ENCODE measurements at regions not wholly inside any gene's neighbourhood (a gene's known extent, or its start where the extent isn't known, plus 50 kb on each side); places are given as distances from the start of the nearest gene placed in this dataset.
A peak's percentile ranks its signal among the peaks of the same experiment; 100 is the strongest.

DNA sequence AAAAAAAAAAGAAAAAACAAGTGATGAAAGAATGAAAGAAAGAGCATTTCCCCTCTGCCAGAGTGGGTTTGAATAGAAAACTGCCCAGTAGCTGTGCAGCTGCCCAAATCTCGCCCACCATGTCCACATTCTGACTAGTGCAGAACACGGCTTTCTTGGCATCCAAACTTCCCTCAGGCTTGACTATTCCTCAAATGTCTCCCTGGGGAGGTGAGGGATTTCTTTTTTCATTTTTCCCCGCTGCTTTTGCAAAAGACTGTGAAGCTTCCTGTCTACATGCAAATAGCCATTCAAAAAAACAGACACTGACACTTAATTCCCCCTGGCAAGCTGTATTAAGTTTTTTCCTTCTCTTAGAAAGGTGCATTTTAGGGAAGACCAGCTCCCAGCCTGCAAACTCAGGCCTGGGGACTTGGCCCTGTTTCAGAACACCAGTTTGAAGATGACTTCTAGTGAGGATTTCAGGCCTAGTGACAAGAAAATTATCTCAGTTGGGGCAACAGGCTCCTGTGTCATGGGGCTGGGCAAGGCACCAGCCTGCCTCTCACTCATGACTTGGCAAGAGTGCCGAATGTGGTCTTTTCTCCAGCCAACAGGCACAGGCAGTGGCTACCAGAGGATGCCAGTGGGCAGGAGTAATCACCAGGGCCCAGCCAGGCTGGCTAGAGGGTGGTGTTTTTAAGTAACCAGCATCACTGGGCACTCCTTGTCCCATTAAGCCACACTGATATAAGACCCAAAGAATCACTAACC lies 178.1 kb upstream of the NFIA start:
- H3K27me3 Mint-ChIP-seq = no peaks in the 10 kb centered on the region
- H3K9me3 Mint-ChIP-seq = no peaks in the 10 kb centered on the region
- no peak overlapping the region for H3K27ac Mint-ChIP-seq
- no peaks in the 10 kb centered on the region for H3K4me1 Mint-ChIP-seq
- no peak for ATAC-seq (replicated peaks)
- H3K36me3 Mint-ChIP-seq (ENCODE audit: low read depth) = no peaks in the 10 kb centered on the region
- H3K4me3 Mint-ChIP-seq = no peak overlapping the region

DNA sequence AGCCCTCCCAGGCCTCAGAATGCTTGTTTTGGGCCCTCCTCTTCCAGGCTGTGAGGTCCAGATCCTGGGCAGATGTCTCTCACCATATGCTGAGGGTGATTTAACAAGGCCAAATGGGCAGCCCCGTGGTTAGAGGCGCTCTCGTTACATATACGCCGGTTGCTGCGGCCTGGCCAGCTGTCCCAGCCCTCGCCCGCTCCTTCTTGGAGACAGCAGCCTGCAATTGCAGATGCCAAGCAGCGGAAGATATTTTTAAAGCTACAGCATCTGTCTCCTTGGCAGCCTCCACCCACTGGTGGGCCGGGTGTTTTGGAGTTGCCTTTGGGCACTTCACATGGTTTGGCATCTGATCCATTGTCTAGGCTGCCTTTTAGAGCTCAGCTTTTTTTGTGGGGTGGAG lies 178.8 kb upstream of the NFIA start:
- Mint-ChIP-seq H3K27me3 (peaks cover 3% of the 10 kb centered on the region), H3K4me1 (no peaks in the 10 kb centered on the region), H3K27ac (no peak overlapping the region), H3K9me3 (no peaks in the 10 kb centered on the region), H3K36me3 (ENCODE audit: low read depth) (no peaks in the 10 kb centered on the region), H3K4me3 (no peak overlapping the region)
- no peak for ATAC-seq (replicated peaks)

DNA sequence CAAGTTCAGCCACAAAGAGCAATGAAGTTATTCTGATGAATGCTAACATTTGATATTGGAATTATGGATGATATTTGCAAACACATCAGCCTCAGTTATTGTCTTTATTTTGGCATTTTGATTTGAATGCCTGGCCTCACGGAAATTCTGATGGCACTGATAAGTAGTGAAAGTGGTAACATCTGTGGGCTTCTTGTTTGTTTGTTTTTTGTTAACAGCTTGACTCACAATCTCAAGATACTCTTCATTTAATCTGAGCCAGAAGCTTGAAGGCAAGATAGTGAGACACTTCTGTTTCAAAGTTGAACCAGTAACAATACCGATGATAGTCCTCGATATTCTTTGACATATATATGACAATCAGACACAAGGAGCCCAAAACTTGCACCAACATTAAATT lies 182.9 kb upstream of the NFIA start:
- H3K4me3 Mint-ChIP-seq = no peak overlapping the region
- ATAC-seq (replicated peaks) = no peak
- no peaks in the 10 kb centered on the region for H3K36me3 Mint-ChIP-seq (ENCODE audit: low read depth)
- H3K27ac Mint-ChIP-seq = no peak overlapping the region
- H3K9me3 Mint-ChIP-seq = no peaks in the 10 kb centered on the region
- H3K4me1 Mint-ChIP-seq = no peaks in the 10 kb centered on the region
- peaks cover 14% of the 10 kb centered on the region for H3K27me3 Mint-ChIP-seq

DNA sequence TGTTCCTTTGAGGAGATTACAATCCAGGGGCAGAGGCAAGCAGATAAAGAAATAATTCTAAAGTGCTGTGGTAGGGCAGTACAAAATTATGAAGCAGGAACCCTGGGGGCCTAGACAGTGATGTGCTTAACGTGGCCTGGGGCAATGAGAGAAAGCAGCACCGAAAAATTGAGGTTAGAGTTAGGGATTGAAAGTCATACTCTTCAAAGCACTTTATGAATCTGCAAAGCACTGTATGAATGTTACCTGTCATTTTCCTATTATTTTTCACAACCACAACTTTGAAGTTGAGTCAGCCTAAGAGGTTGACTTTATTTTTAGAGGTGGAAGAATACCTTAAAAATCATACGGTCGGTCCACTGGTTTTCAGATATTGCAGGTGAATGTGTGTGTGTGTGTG lies 183.4 kb upstream of the NFIA start:
- H3K4me3 Mint-ChIP-seq = no peak overlapping the region
- H3K9me3 Mint-ChIP-seq = no peaks in the 10 kb centered on the region
- no peaks in the 10 kb centered on the region for H3K36me3 Mint-ChIP-seq (ENCODE audit: low read depth)
- H3K27ac Mint-ChIP-seq = no peak overlapping the region
- peaks cover 19% of the 10 kb centered on the region for H3K27me3 Mint-ChIP-seq
- no peaks in the 10 kb centered on the region for H3K4me1 Mint-ChIP-seq
- ATAC-seq (replicated peaks) = peak; percentile 88

DNA sequence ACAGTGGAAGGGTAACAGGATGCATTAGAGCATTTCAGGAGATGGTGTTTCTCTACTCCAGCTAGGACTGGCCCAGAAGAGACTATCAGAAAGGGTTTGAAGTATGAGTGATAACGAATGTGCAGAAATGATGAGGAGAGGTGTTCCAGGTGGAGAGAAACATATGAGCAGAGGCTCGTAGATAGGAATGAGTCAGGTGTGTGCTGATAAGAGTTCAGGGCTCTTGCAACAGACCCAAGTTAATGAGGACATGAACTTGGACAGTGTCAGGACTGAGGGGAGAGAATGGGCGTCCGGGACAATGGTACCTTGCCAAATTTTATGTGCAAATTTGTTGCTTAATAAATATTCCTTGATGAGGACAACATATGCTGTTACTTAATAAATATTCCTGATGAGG lies 183.9 kb upstream of the NFIA start:
- Mint-ChIP-seq H3K4me3 (no peak overlapping the region), H3K36me3 (ENCODE audit: low read depth) (no peaks in the 10 kb centered on the region), H3K27me3 (peaks cover 24% of the 10 kb centered on the region), H3K27ac (no peak overlapping the region), H3K9me3 (no peaks in the 10 kb centered on the region), H3K4me1 (no peaks in the 10 kb centered on the region)
- ATAC-seq (replicated peaks) = peak; percentile 67

DNA sequence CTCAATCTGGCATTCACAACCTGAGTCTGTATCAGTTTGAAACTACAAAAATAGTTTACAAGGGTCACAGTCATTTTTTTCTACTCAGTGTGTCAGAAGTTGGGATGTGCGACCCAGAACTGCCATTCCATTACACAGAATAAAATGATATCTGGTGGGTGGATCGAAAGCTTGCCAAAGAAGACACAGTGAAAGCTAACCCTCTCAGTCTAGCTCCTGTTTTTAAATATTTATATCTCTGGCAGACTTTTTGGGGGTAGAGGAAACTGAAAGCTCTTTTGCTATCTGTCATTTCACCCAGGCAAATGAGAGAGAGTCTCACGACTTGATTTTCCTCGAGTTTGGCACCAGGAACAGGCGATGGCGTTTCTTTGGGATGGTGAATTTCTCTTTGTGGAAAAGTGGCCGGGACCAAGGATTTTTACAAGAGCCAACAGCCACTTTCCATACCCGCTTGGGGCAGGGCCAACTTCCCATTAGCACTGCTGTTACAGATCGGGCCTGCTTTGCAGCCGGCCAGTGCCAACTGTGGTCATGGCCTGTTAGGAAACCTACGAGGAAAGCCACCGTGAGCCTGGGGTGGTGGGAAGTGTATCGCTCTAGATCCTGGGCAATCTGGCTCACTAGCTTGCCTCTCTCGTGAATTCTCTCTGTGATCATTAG lies 185.5 kb upstream of the NFIA start:
- Mint-ChIP-seq H3K27me3 (peaks cover 29% of the 10 kb centered on the region), H3K4me3 (no peak overlapping the region), H3K27ac (no peak overlapping the region), H3K36me3 (ENCODE audit: low read depth) (no peaks in the 10 kb centered on the region), H3K9me3 (no peaks in the 10 kb centered on the region), H3K4me1 (no peaks in the 10 kb centered on the region)
- no peak for ATAC-seq (replicated peaks)

DNA sequence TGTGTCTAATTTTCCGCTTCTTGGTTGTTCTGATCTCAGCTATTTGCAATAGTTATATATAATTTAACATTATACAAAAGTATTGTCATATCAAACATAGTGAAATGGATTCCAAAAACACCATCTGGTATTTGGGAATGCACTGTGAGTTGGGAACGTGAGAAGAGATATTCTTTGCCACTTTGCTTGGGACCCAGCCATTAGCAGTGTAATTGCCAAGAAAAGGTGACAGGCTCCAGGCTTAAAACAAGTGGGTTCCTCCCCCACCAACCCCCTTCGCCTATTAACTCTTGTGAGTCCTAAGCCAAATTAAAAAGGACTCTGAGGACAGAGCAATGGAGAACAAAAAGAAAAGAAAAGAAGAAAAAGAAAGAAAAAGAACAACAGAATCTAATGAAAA lies 186.7 kb upstream of the NFIA start:
- H3K27ac Mint-ChIP-seq = no peak overlapping the region
- H3K4me1 Mint-ChIP-seq = no peaks in the 10 kb centered on the region
- H3K36me3 Mint-ChIP-seq (ENCODE audit: low read depth) = no peaks in the 10 kb centered on the region
- H3K9me3 Mint-ChIP-seq = no peaks in the 10 kb centered on the region
- peaks cover 32% of the 10 kb centered on the region for H3K27me3 Mint-ChIP-seq
- H3K4me3 Mint-ChIP-seq = no peak overlapping the region
- ATAC-seq (replicated peaks) = no peak

DNA sequence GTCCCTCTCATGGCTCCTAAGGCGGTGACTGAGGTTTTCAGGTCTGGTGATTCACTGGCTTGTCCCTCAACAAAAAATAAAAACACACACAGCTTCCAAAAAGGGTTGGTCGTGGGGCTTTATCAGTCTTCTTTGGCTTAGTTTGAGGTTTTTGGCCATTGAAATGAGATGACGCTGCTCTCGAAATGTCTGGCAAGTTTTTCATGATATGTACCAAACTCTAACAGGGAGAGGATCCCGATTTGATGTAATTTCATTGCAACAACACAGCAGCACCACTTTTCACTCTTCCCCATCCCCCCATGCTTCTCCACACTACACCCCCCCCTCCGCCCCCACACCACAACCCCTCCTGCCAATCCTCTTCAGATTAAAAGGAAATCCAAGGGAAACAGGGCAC lies 187.1 kb upstream of the NFIA start:
- H3K4me3 Mint-ChIP-seq = no peak overlapping the region
- no peak for ATAC-seq (replicated peaks)
- H3K4me1 Mint-ChIP-seq = no peaks in the 10 kb centered on the region
- no peaks in the 10 kb centered on the region for H3K36me3 Mint-ChIP-seq (ENCODE audit: low read depth)
- peaks cover 32% of the 10 kb centered on the region for H3K27me3 Mint-ChIP-seq
- H3K27ac Mint-ChIP-seq = no peak overlapping the region
- no peaks in the 10 kb centered on the region for H3K9me3 Mint-ChIP-seq

DNA sequence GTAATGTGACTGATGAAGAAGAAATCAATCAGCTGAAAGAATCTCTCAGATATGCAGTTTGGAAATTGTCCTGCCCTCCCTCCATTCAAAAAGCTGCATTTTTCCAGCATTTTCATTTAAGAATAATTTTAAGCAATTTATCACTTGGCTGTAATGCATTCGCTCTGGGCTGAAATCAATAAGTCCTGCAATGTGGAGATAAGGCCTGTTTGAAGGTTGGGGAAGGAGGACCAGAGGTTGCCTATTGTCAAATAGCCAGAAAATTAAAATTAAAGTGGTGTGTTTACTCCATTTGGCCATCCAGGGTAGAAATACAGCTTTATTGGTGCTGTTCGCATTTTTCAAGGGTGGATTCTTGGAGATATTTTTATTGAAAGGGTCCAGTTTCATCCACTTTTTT lies 187.6 kb upstream of the NFIA start:
- ATAC-seq (replicated peaks) = no peak
- Mint-ChIP-seq H3K36me3 (ENCODE audit: low read depth) (no peaks in the 10 kb centered on the region), H3K4me3 (no peak overlapping the region), H3K27me3 (peaks cover 32% of the 10 kb centered on the region), H3K9me3 (no peaks in the 10 kb centered on the region), H3K4me1 (no peaks in the 10 kb centered on the region), H3K27ac (no peak overlapping the region)

DNA sequence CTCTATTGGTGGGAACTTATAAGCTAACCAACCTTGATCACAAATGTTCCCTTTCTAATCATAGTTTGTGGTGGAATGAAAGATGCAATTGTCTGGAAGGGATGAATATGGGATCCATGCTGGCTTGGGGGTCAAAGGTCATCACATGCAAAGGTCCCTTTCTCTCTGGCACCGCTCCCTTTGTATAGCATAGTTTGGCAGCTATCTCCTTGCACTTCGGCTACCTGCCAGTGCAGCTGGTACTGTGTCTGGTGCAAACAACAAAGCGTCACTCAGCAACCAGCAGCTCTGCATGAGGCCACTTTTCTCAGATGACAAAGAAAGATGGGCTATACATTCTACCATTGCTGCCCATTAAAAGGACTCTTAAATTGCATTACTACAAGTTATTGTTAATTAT lies 188.2 kb upstream of the NFIA start:
- Mint-ChIP-seq H3K4me3 (no peak overlapping the region), H3K9me3 (no peaks in the 10 kb centered on the region), H3K36me3 (ENCODE audit: low read depth) (no peaks in the 10 kb centered on the region), H3K4me1 (no peaks in the 10 kb centered on the region), H3K27me3 (peaks cover 30% of the 10 kb centered on the region), H3K27ac (no peak overlapping the region)
- ATAC-seq (replicated peaks) = no peak

DNA sequence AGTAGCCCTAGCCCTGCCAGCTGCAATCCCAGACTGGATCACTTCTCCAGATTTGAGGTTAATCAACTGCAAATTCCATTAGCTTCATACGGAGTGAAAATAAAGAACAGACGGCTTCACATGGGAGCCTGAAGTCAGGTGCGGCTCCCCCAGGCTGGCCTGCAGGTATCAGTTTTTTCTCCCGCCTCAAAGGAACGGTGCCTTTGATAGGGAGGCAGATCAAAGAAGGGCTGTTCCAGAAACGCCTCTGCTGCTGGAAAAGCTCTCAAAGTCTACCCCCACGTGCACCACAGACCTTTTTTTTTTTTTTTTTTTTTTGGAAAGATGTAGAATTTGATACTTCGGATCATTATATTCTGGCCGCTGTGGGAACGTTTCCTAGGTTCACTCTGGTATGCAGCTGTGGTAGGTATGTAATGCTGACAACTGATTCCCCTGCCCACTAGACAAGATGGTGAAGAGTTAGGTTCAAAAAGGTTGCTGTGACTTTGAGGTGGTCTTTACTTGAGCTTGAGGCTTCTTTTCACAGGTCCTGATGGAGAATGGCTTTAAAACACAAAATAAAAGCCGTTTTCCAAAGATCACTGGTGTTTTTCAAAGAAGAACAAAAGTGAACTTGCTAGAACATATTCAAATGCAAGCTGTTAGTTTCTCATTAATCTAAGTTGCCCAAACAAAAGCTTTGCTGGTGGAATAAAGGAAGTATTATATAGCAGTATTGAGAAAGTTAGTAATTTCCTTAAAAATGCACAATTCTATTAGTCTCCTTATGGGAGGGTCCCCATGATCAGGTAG lies 189.0 kb upstream of the NFIA start:
- H3K4me1 Mint-ChIP-seq = no peaks in the 10 kb centered on the region
- H3K36me3 Mint-ChIP-seq (ENCODE audit: low read depth) = no peaks in the 10 kb centered on the region
- no peaks in the 10 kb centered on the region for H3K9me3 Mint-ChIP-seq
- H3K27ac Mint-ChIP-seq = no peak overlapping the region
- H3K4me3 Mint-ChIP-seq = no peak overlapping the region
- no peak for ATAC-seq (replicated peaks)
- H3K27me3 Mint-ChIP-seq = peaks cover 31% of the 10 kb centered on the region

DNA sequence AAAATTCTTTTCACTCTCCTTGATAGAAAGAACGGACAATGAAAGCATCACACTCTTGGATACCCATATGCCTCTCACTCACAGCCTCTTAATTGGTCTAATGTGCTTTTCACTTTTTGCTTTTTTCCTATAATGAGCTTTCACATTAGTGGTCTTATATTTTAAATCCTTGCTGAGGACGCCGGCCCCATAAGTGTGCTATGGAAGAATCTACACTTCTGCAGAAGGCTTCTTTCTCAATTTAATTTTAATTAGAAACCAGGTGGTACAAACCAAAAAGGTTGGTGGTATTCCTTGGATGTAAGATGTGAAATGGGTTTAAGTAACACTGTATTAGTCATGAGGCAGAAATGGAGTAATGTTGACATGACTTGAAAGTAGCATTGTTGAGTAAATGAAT lies 190.6 kb upstream of the NFIA start:
- no peaks in the 10 kb centered on the region for H3K9me3 Mint-ChIP-seq
- H3K4me1 Mint-ChIP-seq = no peaks in the 10 kb centered on the region
- H3K27ac Mint-ChIP-seq = no peak overlapping the region
- H3K27me3 Mint-ChIP-seq = peaks cover 29% of the 10 kb centered on the region
- no peak for ATAC-seq (replicated peaks)
- no peaks in the 10 kb centered on the region for H3K36me3 Mint-ChIP-seq (ENCODE audit: low read depth)
- H3K4me3 Mint-ChIP-seq = no peak overlapping the region

DNA sequence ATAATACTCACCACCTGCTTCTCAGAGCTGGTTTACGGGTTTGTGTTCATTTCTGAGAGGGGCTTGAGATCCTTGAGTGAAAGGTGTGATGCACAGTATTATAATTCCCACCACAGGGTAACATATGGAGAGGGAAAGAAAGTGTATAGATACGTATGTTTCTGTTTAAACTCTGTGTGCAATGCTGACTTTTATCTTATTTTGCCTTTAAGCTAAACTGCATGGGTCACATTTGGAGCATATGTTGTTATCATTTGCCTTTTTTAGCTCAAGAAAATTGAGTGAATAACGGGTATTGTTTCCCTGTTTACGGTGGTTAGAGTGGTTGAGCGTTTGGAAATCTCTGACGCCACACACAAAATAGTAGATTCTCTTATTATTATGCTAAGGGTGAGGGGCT lies 191.1 kb upstream of the NFIA start:
- no peaks in the 10 kb centered on the region for H3K9me3 Mint-ChIP-seq
- H3K4me3 Mint-ChIP-seq = no peak overlapping the region
- no peak overlapping the region for H3K27ac Mint-ChIP-seq
- ATAC-seq (replicated peaks) = no peak
- no peaks in the 10 kb centered on the region for H3K36me3 Mint-ChIP-seq (ENCODE audit: low read depth)
- no peaks in the 10 kb centered on the region for H3K4me1 Mint-ChIP-seq
- H3K27me3 Mint-ChIP-seq = peaks cover 31% of the 10 kb centered on the region

DNA sequence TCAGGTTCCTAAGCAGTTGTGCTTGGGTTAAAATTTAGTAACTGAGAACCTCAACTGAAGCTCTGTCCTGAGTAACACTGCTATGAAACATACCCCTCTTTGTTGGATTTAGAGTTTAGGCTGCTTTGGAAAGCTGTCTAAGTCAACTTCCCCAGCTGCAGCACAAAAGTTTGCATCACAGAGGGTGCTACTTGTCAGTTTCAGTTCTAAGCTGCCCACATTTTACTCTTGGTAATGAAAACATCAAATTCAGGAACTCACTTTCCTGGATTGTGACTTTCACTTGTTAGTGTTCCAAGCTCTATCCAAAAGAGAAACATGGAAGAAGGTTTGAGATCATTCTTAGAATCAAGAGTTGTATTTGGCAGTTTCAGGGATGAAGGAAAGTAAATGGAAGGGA lies 191.7 kb upstream of the NFIA start:
- no peaks in the 10 kb centered on the region for H3K36me3 Mint-ChIP-seq (ENCODE audit: low read depth)
- no peak overlapping the region for H3K4me3 Mint-ChIP-seq
- no peak for ATAC-seq (replicated peaks)
- H3K4me1 Mint-ChIP-seq = no peaks in the 10 kb centered on the region
- no peaks in the 10 kb centered on the region for H3K9me3 Mint-ChIP-seq
- peaks cover 28% of the 10 kb centered on the region for H3K27me3 Mint-ChIP-seq
- no peak overlapping the region for H3K27ac Mint-ChIP-seq

DNA sequence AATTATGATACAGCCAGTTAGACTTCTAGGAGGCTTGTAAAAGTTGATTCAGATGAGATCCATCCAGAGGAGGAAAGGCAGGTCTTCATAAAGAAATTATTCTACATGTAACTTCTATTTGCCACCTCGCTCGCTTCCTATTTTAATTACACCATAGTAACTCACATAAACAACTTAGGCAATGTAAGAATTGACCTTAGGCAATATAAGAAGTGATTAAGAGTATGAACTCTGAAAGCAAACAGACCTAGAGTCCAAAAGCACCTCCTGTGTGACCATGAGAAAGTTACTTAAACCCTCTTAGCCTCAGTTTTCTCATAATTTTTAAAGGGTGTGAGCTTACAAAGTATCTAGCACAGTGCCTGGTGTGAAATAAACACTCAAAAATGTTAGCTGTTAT lies 192.7 kb upstream of the NFIA start:
- Mint-ChIP-seq H3K4me3 (no peak overlapping the region), H3K27ac (no peak overlapping the region), H3K4me1 (no peaks in the 10 kb centered on the region), H3K9me3 (no peaks in the 10 kb centered on the region), H3K36me3 (ENCODE audit: low read depth) (no peaks in the 10 kb centered on the region), H3K27me3 (peaks cover 27% of the 10 kb centered on the region)
- no peak for ATAC-seq (replicated peaks)
